SK-N-SH (cell line): ENCODE measurements at regions not wholly inside any gene's neighbourhood (a gene's known extent, or its start where the extent isn't known, plus 50 kb on each side); places are given as distances from the start of the nearest gene placed in this dataset.

Experiments
- CTCF ChIA-PET: fragments of 300-600, 350-600 bp; formaldehyde crosslinking; extraction: SDS; loops from one replicate; lab custom pipeline; 2021; lab: Yijun Ruan, JAX
- POLR2A ChIA-PET: fragments of 350-600 bp; sonication (Branson Sonifier 250); formaldehyde crosslinking; extraction: SDS; loops from one replicate; lab custom pipeline; 2020; ENCODE audit warnings: antibody characterized with exemption, inconsistent platforms; lab: Yijun Ruan, JAX
- DNase-seq: peaks from one replicate; pipeline ENCODE4 v3.0.0; 2012
- H2AFZ ChIP-seq: fragments of 200-600 bp; sonication (generic); 2 replicates; pipeline ENCODE4 v1.8.1; 2016; ENCODE audit warnings: antibody characterized with exemption, mild to moderate bottlenecking, low read depth
- H3F3A ChIP-seq: fragments of 200-600 bp; sonication (generic); replicated peaks from 2 replicates; pipeline ENCODE3; 2016; ENCODE audit warnings: antibody characterized with exemption, mild to moderate bottlenecking; ENCODE audit not compliant: insufficient read depth
- H3K27ac ChIP-seq, 2 experiments: fragments of 200-500 bp in 1 of 2; fragments of 200-600 bp in 1 of 2; sonication (Bioruptor generic) in 1 of 2; sonication (generic), shearing (Covaris generic) in 1 of 2; 2 replicates each; pipeline versions ENCODE4 v1.5.1 to v1.6.1; 2014 to 2016; ENCODE audit warnings: low read depth in 2 of 2, inconsistent platforms in 1 of 2, low read length in 1 of 2, mild to moderate bottlenecking in 1 of 2, mixed read lengths in 1 of 2
- H3K27me3 ChIP-seq: fragments of 200-600 bp; sonication (generic), shearing (Covaris generic); 2 replicates; pipeline ENCODE4 v1.6.1; 2016; ENCODE audit warnings: mixed run types; ENCODE audit not compliant: insufficient read depth
- H3K36me3 ChIP-seq, 2 experiments: fragments of 200-500 bp in 1 of 2; fragments of 200-600 bp in 1 of 2; sonication (Bioruptor generic) in 1 of 2; sonication (generic) in 1 of 2; replicated peaks in 1 of 2; 2 replicates each; pipeline versions ENCODE3 to v1.5.1; 2014 to 2016; ENCODE audit warnings: low read length in 1 of 2, mild to moderate bottlenecking in 1 of 2; ENCODE audit not compliant: insufficient read depth in 2 of 2, control insufficient read depth in 1 of 2
- H3K4me1 ChIP-seq, 2 experiments: fragments of 200-500 bp in 1 of 2; fragments of 200-600 bp in 1 of 2; sonication (Bioruptor generic) in 1 of 2; sonication (generic), shearing (Covaris generic) in 1 of 2; 2 replicates each; pipeline versions ENCODE4 v1.5.1 to v1.6.1; 2014 to 2016; ENCODE audit warnings: low read depth in 1 of 2, low read length in 1 of 2, mixed run types in 1 of 2; ENCODE audit not compliant: insufficient read depth in 2 of 2, control insufficient read depth in 1 of 2
- H3K4me2 ChIP-seq: fragments of 200-600 bp; sonication (generic), shearing (Covaris generic); 2 replicates; pipeline ENCODE4 v1.6.1; 2017; ENCODE audit warnings: mixed run types
- H3K4me3 ChIP-seq, 2 experiments: fragments of 200-500 bp in 1 of 2; fragments of 200-600 bp in 1 of 2; sonication (Bioruptor generic) in 1 of 2; sonication (generic), shearing (Covaris generic) in 1 of 2; 2 replicates each; pipeline versions ENCODE4 v1.5.1 to v1.8.1; 2014 to 2016; ENCODE audit warnings: low read depth in 2 of 2, inconsistent platforms in 1 of 2, low read length in 1 of 2, mild to moderate bottlenecking in 1 of 2, mixed read lengths in 1 of 2, moderate library complexity in 1 of 2
- H3K79me2 ChIP-seq: fragments of 200-600 bp; sonication (generic); 2 replicates; pipeline ENCODE4 v1.8.1; 2017; ENCODE audit warnings: mild to moderate bottlenecking; ENCODE audit not compliant: insufficient read depth
- H3K9ac ChIP-seq: fragments of 200-600 bp; sonication (generic); 2 replicates; pipeline ENCODE4 v1.6.1; 2017; ENCODE audit warnings: mixed run types
- H3K9me2 ChIP-seq: fragments of 200-600 bp; sonication (generic); 2 replicates; pipeline ENCODE4 v1.6.1; 2017; ENCODE audit warnings: mixed run types
- H3K9me3 ChIP-seq: fragments of 200-600 bp; sonication (generic); 2 replicates; pipeline ENCODE4 v1.6.1; 2017; ENCODE audit warnings: mixed run types, mild to moderate bottlenecking, moderate library complexity
- H4K20me1 ChIP-seq: fragments of 200-600 bp; sonication (generic); 2 replicates; pipeline ENCODE4 v1.6.1; 2017; ENCODE audit warnings: mild to moderate bottlenecking, mixed run types; ENCODE audit not compliant: insufficient read depth
- EP300 ChIP-seq, 2 experiments: IDR thresholded peaks; 2 replicates each; pipeline versions ENCODE4 v1.4.0 to v1.6.1; 2012; ENCODE audit warnings: borderline replicate concordance in 1 of 2, low read depth in 1 of 2, low read length in 1 of 2
- EZH2phosphoT487 ChIP-seq: fragments of 200-600 bp; sonication (generic); IDR thresholded peaks from 2 replicates; pipeline ENCODE4 v1.6.1; 2017; ENCODE audit warnings: low read depth, mixed run types, mild to moderate bottlenecking, antibody characterized with exemption, moderate library complexity, borderline replicate concordance
- FOXJ3 ChIP-seq: sonication (generic); formaldehyde crosslinking; IDR thresholded peaks from 2 replicates; pipeline ENCODE4 v1.5.1; 2020; ENCODE audit warnings: mild to moderate bottlenecking, missing genetic modification reagents
- GABPA ChIP-seq: IDR thresholded peaks from 2 replicates; pipeline ENCODE4 v1.4.0; 2012; ENCODE audit warnings: low read depth, mild to moderate bottlenecking
- IRF3 ChIP-seq: fragments of 150-350 bp; IDR thresholded peaks from 2 replicates; pipeline ENCODE4 v1.6.1; 2016; ENCODE audit warnings: mild to moderate bottlenecking, low read depth, low read length
- JUND ChIP-seq: IDR thresholded peaks from 2 replicates; pipeline ENCODE4 v1.4.0; 2012
- MAX ChIP-seq: IDR thresholded peaks from 2 replicates; pipeline ENCODE4 v1.4.0; 2012; ENCODE audit warnings: low read depth
- MEF2A ChIP-seq: IDR thresholded peaks from 2 replicates; pipeline ENCODE4 v1.4.0; 2012; ENCODE audit warnings: low read depth, borderline replicate concordance
- RAD21 ChIP-seq: IDR thresholded peaks from 2 replicates; pipeline ENCODE4 v1.6.1; 2012; ENCODE audit warnings: mild to moderate bottlenecking, low read length
- REST ChIP-seq: IDR thresholded peaks from 2 replicates; pipeline ENCODE4 v1.6.1; 2012; ENCODE audit warnings: mild to moderate bottlenecking, low read depth, low read length, moderate library complexity
- RFX5 ChIP-seq: IDR thresholded peaks from 2 replicates; pipeline ENCODE4 v1.6.1; 2012; ENCODE audit warnings: mild to moderate bottlenecking, improper control_type of control experiment, low read length
- RXRA ChIP-seq: IDR thresholded peaks from 2 replicates; pipeline ENCODE4 v1.4.0; 2012; ENCODE audit warnings: low read depth, mild to moderate bottlenecking, borderline replicate concordance
- SIN3A ChIP-seq: IDR thresholded peaks from 2 replicates; pipeline ENCODE4 v1.6.1; 2012; ENCODE audit warnings: low read depth, mild to moderate bottlenecking, low read length, moderate library complexity, borderline replicate concordance
- TAF1 ChIP-seq: IDR thresholded peaks from 2 replicates; pipeline ENCODE4 v1.6.1; 2012; ENCODE audit warnings: low read depth, mild to moderate bottlenecking, low read length, moderate library complexity, borderline replicate concordance
- TCF12 ChIP-seq: IDR thresholded peaks from 2 replicates; pipeline ENCODE4 v1.4.0; 2012
- USF2 ChIP-seq: fragments of 150-350 bp; IDR thresholded peaks from 2 replicates; pipeline ENCODE4 v1.6.1; 2017; ENCODE audit warnings: antibody characterized with exemption, low read length, low read depth, borderline replicate concordance
- YY1 ChIP-seq: IDR thresholded peaks from 2 replicates; pipeline ENCODE4 v1.4.0; 2012; ENCODE audit warnings: low read depth, mild to moderate bottlenecking
- ZBTB33 ChIP-seq: IDR thresholded peaks from 2 replicates; pipeline ENCODE4 v1.4.0; 2012; ENCODE audit warnings: low read depth, borderline replicate concordance
- WGBS: methylation state at CpG from one replicate; pipeline ENCODE4 v1.1.6; 2017; ENCODE audit warnings: low lambda C conversion rate; 5-methylcytosine and 5-hydroxymethylcytosine counted together

- Histone ChIP-seq H3K27me3 (no peaks in the 10 kb centered on the region), H3K4me1 (peaks cover 0 to 19% of the 10 kb centered on the region in 2 experiments; a peak in 2 of 4 replicates), H3F3A (peaks cover 18% of the 10 kb centered on the region), H2AFZ (no peak overlapping the region), H3K4me3 (no peak overlapping the region), H3K27ac (no peak overlapping the region), H3K36me3 (no peaks in the 10 kb centered on the region), H3K9me3 (no peaks in the 10 kb centered on the region), H3K9ac (no peak overlapping the region), H3K79me2 (no peaks in the 10 kb centered on the region), H3K4me2 (no peak overlapping the region), H4K20me1 (no peaks in the 10 kb centered on the region), H3K9me2 (no peaks in the 10 kb centered on the region)
- ChIA-PET CTCF (no interaction called here), POLR2A (no interaction called here)
- 91% methylated on average over 4 of the region's 4 CpGs for WGBS
- TF ChIP-seq SIN3A (no peak), MAX (no peak), EZH2phosphoT487 (no peak), REST (no peak), TAF1 (no peak), FOXJ3 (no peak), USF2 (no peak), ZBTB33 (no peak), RAD21 (no peak), GABPA (no peak), RXRA (no peak), EP300 (IDR thresholded peaks at IDR 0.05; ENCODE audit: borderline replicate concordance in 1 of 2, low read depth in 1 of 2, low read length in 1 of 2) (no peak), RFX5 (no peak), MEF2A (no peak), TCF12 (no peak), YY1 (no peak), IRF3 (no peak), JUND (no peak)
- DNase-seq = no peak
Measured at GRCh38 chr11:35085531-35086165, 53.3 kb upstream of the CD44 start.
